CD14-positive monocyte (primary cell): ENCODE measurements at regions not wholly inside any gene's neighbourhood (a gene's known extent, or its start where the extent isn't known, plus 50 kb on each side); places are given as distances from the start of the nearest gene placed in this dataset.

Experiments used
- DNase-seq, 3 donors: peaks; one replicate each; pipeline ENCODE4 v3.0.0-alpha.2; 2011 to 2022
- H2AFZ ChIP-seq: 2 replicates; pipeline ENCODE4 v1.6.0; 2012; ENCODE audit warnings: mild to moderate bottlenecking, low read depth, low read length, inconsistent platforms; ENCODE audit not compliant: insufficient read depth, poor library complexity, severe bottlenecking
- H3K27ac ChIP-seq, 2 donors: 1 replicate in 1 of 2; 2 replicates in 1 of 2; pipeline ENCODE4 v1.5.1; 2012 to 2013; ENCODE audit warnings: low read length in 2 of 2, control low read depth in 1 of 2, inconsistent platforms in 1 of 2, low read depth in 1 of 2, mild to moderate bottlenecking in 1 of 2
- H3K27me3 ChIP-seq, 2 donors: one replicate each; pipeline versions ENCODE4 v1.6.0 to v1.6.1; 2011 to 2013; ENCODE audit warnings: low read length in 2 of 2; ENCODE audit not compliant: control insufficient read depth in 2 of 2, insufficient read depth in 2 of 2
- H3K36me3 ChIP-seq, 2 donors: replicated peaks in 1 of 2; 1 replicate in 1 of 2; 2 replicates in 1 of 2; pipeline versions ENCODE4 v1.5.1 to v1.6.1; 2012 to 2013; ENCODE audit warnings: low read length in 2 of 2, control low read depth in 1 of 2, inconsistent platforms in 1 of 2, mild to moderate bottlenecking in 1 of 2; ENCODE audit not compliant: insufficient read depth in 2 of 2, control insufficient read depth in 1 of 2
- H3K4me1 ChIP-seq, 2 donors: 1 replicate in 1 of 2; 2 replicates in 1 of 2; pipeline versions ENCODE4 v1.5.1 to v1.6.1; 2012 to 2013; ENCODE audit warnings: low read length in 2 of 2, control low read depth in 1 of 2, inconsistent platforms in 1 of 2, mild to moderate bottlenecking in 1 of 2, moderate library complexity in 1 of 2; ENCODE audit not compliant: insufficient read depth in 2 of 2, control insufficient read depth in 1 of 2
- H3K4me2 ChIP-seq: replicated peaks from 2 replicates; pipeline ENCODE3; 2012; ENCODE audit warnings: low read length, moderate library complexity, mild to moderate bottlenecking; ENCODE audit not compliant: poor library complexity, severe bottlenecking; ENCODE audit errors: extremely low read depth
- H3K4me3 ChIP-seq, 3 experiments: fragments of 200-600 bp in 1 of 3; sonication (generic) in 1 of 3; replicated peaks in 1 of 3; 1 replicate in 2 of 3; 2 replicates in 1 of 3; pipeline ENCODE4 v1.5.1; 2011 to 2013; ENCODE audit warnings: low read length in 3 of 3, mild to moderate bottlenecking in 3 of 3, control low read depth in 2 of 3, low read depth in 2 of 3, inconsistent platforms in 1 of 3, moderate library complexity in 1 of 3
- H3K79me2 ChIP-seq: 2 replicates; pipeline ENCODE4 v1.6.0; 2012; ENCODE audit warnings: mild to moderate bottlenecking, control low read depth, inconsistent platforms, low read length, moderate library complexity; ENCODE audit not compliant: insufficient read depth
- H3K9ac ChIP-seq: 2 replicates; pipeline ENCODE4 v1.6.0; 2017; ENCODE audit warnings: low read length, mild to moderate bottlenecking; ENCODE audit not compliant: insufficient read depth, poor library complexity, severe bottlenecking
- H3K9me3 ChIP-seq, 2 donors: replicated peaks in 1 of 2; 1 replicate in 1 of 2; 2 replicates in 1 of 2; pipeline versions ENCODE4 v1.5.1 to v1.6.1; 2012 to 2013; ENCODE audit warnings: low read length in 2 of 2, control low read depth in 1 of 2; ENCODE audit not compliant: control insufficient read depth in 1 of 2, insufficient read depth in 1 of 2
- H4K20me1 ChIP-seq: 2 replicates; pipeline ENCODE4 v1.6.0; 2012; ENCODE audit warnings: mild to moderate bottlenecking, low read length, control low read depth, moderate library complexity; ENCODE audit not compliant: insufficient read depth
- H3K27ac Mint-ChIP-seq, 7 donors: one replicate each; pipeline ENCODE4 v1.8.0; 2020; ENCODE audit warnings: mild to moderate bottlenecking in 7 of 7, mixed read lengths in 7 of 7, moderate library complexity in 6 of 7, inconsistent platforms in 2 of 7
- H3K27me3 Mint-ChIP-seq, 3 donors: one replicate each; pipeline ENCODE4 v1.8.0; 2021 to 2022; ENCODE audit warnings: low read depth in 3 of 3, mild to moderate bottlenecking in 3 of 3, mixed read lengths in 3 of 3, moderate library complexity in 3 of 3, inconsistent platforms in 1 of 3
- H3K36me3 Mint-ChIP-seq, 2 donors: one replicate each; pipeline ENCODE4 v1.8.0; 2020; ENCODE audit warnings: mixed read lengths in 2 of 2, inconsistent platforms in 1 of 2, mild to moderate bottlenecking in 1 of 2
- H3K4me1 Mint-ChIP-seq: one replicate; pipeline ENCODE4 v1.8.0; 2020; ENCODE audit warnings: mild to moderate bottlenecking, mixed read lengths
- H3K4me3 Mint-ChIP-seq, 2 donors: one replicate each; pipeline ENCODE4 v1.8.0; 2020; ENCODE audit warnings: mild to moderate bottlenecking in 2 of 2, mixed read lengths in 2 of 2, moderate library complexity in 1 of 2
- H3K9me3 Mint-ChIP-seq, 7 donors: one replicate each; pipeline ENCODE4 v1.8.0; 2020 to 2022; ENCODE audit warnings: mixed read lengths in 7 of 7, mild to moderate bottlenecking in 6 of 7, moderate library complexity in 6 of 7, inconsistent platforms in 2 of 7
- CTCF ChIP-seq: fragments of 200-600 bp; IDR thresholded peaks from one replicate; pipeline ENCODE4 v1.8.0; 2022; ENCODE audit warnings: antibody characterized with exemption, mild to moderate bottlenecking
- WGBS: methylation state at CpG from one replicate; pipeline ENCODE4 v1.1.5; 2013; ENCODE audit warnings: missing lambda C conversion rate; ENCODE audit not compliant: insufficient coverage; 5-methylcytosine and 5-hydroxymethylcytosine counted together
- intact Hi-C, 2 donors: fragments of 100-400 bp; cut with micrococcal nuclease; formaldehyde crosslinking; loops; one replicate each; pipeline versions ENCODE4 v1.15.0 to v1.15.1; 2023

- Histone ChIP-seq H3K4me3 (no peak overlapping the region), H3K9ac (no peak overlapping the region), H4K20me1 (no peaks in the 10 kb centered on the region), H3K79me2 (no peaks in the 10 kb centered on the region), H3K27ac (no peak overlapping the region), H3K9me3 (no peaks in the 10 kb centered on the region), H3K27me3 (no peaks in the 10 kb centered on the region), H3K4me2 (no peak overlapping the region), H3K36me3 (no peaks in the 10 kb centered on the region), H2AFZ (no peak overlapping the region), H3K4me1 (no peaks in the 10 kb centered on the region)
- no peak for TF ChIP-seq CTCF
- peaks cover 0 to 3% (median 1%) of the 10 kb centered on the region in 7 donors for H3K9me3 Mint-ChIP-seq
- no peak for DNase-seq
- H3K27me3 Mint-ChIP-seq: peaks cover 0 to 2% (median 0%) of the 10 kb centered on the region in 3 donors
- intact Hi-C loops: no loop called here
- H3K4me3 Mint-ChIP-seq: no peak overlapping the region
- no peaks in the 10 kb centered on the region for H3K36me3 Mint-ChIP-seq
- no peaks in the 10 kb centered on the region for H3K4me1 Mint-ChIP-seq
- H3K27ac Mint-ChIP-seq: no peak overlapping the region
These were observed 1131.4 kb downstream of the SORCS1 start for GRCh38 chr10:106033065-106033464.

- H3K79me2 ChIP-seq: no peaks in the 10 kb centered on the region
- WGBS: no CpG with 5 or more reads among the region's 1 CpG
- no peaks in the 10 kb centered on the region for H3K36me3 ChIP-seq
- no peaks in the 10 kb centered on the region for H4K20me1 ChIP-seq
- no peaks in the 10 kb centered on the region for H3K9me3 ChIP-seq
- no peak for DNase-seq
- no peak overlapping the region for H3K9ac ChIP-seq
- Mint-ChIP-seq H3K27me3 (peaks cover 0 to 2% (median 0%) of the 10 kb centered on the region in 3 donors), H3K36me3 (no peaks in the 10 kb centered on the region), H3K4me3 (no peak overlapping the region), H3K9me3 (peaks cover 0 to 2% (median 0%) of the 10 kb centered on the region in 7 donors), H3K4me1 (no peaks in the 10 kb centered on the region), H3K27ac (no peak overlapping the region)
- no peak for TF ChIP-seq CTCF
- no peak overlapping the region for H3K27ac ChIP-seq
- H2AFZ ChIP-seq: no peak overlapping the region
- intact Hi-C loops: no loop called here
- no peak overlapping the region for H3K4me2 ChIP-seq
- H3K27me3 ChIP-seq: no peaks in the 10 kb centered on the region
- H3K4me1 ChIP-seq: no peaks in the 10 kb centered on the region
- no peak overlapping the region for H3K4me3 ChIP-seq
These were observed 1132.0 kb downstream of the SORCS1 start for GRCh38 chr10:106032450-106033002.
